Spleen (tissue), 7 donors: ENCODE measurements at regions not wholly inside any gene's neighbourhood (a gene's known extent, or its start where the extent isn't known, plus 50 kb on each side); places are given as distances from the start of the nearest gene placed in this dataset.

Experiments
- POLR2A ChIP-seq, 3 donors: fragments of 450-650 bp; IDR thresholded peaks; one replicate each; pipeline ENCODE4 v1.5.1; 2017; ENCODE audit warnings: antibody characterized with exemption in 3 of 3, mild to moderate bottlenecking in 1 of 3
- TF ChIP-seq, protein P1 (sequence below), 11 experiments: fragments of 200-600 bp in 7 of 11; fragments of 450-650 bp in 4 of 11; sonication (generic) in 4 of 11; IDR thresholded peaks in 8 of 11; conservative IDR thresholded peaks in 3 of 11; 1 replicate in 7 of 11; 2 replicates in 4 of 11; pipeline versions ENCODE4 v1.4.0 to v1.8.0; 2016 to 2021; ENCODE audit warnings: antibody characterized with exemption in 11 of 11, inconsistent platforms in 4 of 11, mild to moderate bottlenecking in 1 of 11
- donor health status: DM: no; HTN: no; CAD: no; lungs with moderate emphysema.
- donor health status: DM: no; HTN: no; CAD: no.
- donor health status: DM: no; HTN: no; CAD: no.

DNA sequence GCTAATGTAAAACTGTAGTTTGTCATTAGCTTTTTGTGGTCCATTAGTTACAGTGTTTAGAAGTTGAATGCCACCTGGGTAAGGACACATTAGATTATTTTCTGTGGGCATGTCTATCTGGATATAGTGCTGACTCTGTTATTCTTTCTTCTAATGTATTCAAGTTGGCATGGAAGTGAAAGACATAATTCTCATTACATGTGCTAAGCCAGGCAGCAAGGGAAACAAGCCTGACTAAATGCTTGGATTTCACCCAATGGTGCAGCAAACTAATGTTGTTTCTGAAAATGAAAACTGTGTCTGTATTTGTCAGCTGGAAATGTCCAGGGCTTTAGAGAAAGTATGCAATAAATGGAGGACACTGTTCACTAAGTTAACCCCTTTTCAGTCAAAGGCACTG, 100.7 kb downstream of the NUP35 start:
- TF ChIP-seq, protein P1, sequence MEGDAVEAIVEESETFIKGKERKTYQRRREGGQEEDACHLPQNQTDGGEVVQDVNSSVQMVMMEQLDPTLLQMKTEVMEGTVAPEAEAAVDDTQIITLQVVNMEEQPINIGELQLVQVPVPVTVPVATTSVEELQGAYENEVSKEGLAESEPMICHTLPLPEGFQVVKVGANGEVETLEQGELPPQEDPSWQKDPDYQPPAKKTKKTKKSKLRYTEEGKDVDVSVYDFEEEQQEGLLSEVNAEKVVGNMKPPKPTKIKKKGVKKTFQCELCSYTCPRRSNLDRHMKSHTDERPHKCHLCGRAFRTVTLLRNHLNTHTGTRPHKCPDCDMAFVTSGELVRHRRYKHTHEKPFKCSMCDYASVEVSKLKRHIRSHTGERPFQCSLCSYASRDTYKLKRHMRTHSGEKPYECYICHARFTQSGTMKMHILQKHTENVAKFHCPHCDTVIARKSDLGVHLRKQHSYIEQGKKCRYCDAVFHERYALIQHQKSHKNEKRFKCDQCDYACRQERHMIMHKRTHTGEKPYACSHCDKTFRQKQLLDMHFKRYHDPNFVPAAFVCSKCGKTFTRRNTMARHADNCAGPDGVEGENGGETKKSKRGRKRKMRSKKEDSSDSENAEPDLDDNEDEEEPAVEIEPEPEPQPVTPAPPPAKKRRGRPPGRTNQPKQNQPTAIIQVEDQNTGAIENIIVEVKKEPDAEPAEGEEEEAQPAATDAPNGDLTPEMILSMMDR (IDR thresholded peaks at IDR 0.05 in 8 of 11, conservative IDR thresholded peaks at IDR 0.05 in 3 of 11), result no peak
- TF ChIP-seq POLR2A (IDR thresholded peaks at IDR 0.05), result no peak
